ENCODE measurements at regions not wholly inside any gene's neighbourhood (a gene's known extent, or its start where the extent isn't known, plus 50 kb on each side); places are given as distances from the start of the nearest gene placed in this dataset.

- no peak overlapping the region for H3K4me3 ChIP-seq
- no peak for TF ChIP-seq CTCF (IDR thresholded peaks at IDR 0.05)
- H3K36me3 ChIP-seq = no peaks in the 10 kb centered on the region
- H3K9ac ChIP-seq (ENCODE audit: low read depth in 2 of 2, low read length in 2 of 2) = no peak overlapping the region
- no peak overlapping the region for H3K27ac ChIP-seq
- DNase-seq = no peak
- intact Hi-C loops (cut with DNase I) = no loop called here
- no peaks in the 10 kb centered on the region for H3K4me1 ChIP-seq
- H3K9me3 ChIP-seq = no peaks in the 10 kb centered on the region
- no peaks in the 10 kb centered on the region for H3K27me3 ChIP-seq
These were observed 309.7 kb downstream of the NSG2 start for GRCh38 chr5:174355208-174355612.

DNA sequence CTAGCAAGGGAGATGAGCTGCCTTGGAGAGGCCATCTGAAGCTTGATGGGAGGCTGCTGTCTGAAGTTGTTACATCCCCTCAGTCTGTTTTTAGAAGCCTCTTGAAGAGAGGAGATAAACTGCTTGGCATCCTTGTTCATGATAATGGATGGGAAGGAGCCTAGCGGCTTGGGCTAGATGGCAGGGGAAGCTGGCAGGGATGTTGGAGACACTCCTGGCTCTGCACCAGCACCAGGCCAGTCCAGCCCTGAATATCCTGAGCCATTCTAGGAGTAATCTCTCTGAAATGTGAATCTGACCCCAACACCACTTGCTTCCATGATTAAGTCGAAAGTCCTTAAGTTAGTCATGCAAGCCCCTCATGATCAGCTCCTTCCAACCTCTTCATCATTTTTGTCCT is 310.5 kb downstream of the NSG2 start:
- H3K4me3 ChIP-seq = no peak overlapping the region
- DNase-seq = no peak
- H3K27ac ChIP-seq = no peak overlapping the region
- no peak for TF ChIP-seq CTCF (IDR thresholded peaks at IDR 0.05)
- H3K36me3 ChIP-seq = no peaks in the 10 kb centered on the region
- no peak overlapping the region for H3K9ac ChIP-seq (ENCODE audit: low read depth in 2 of 2, low read length in 2 of 2)
- H3K4me1 ChIP-seq = no peaks in the 10 kb centered on the region
- no peaks in the 10 kb centered on the region for H3K9me3 ChIP-seq
- no peaks in the 10 kb centered on the region for H3K27me3 ChIP-seq
- intact Hi-C loops (cut with DNase I) = no loop called here

DNA sequence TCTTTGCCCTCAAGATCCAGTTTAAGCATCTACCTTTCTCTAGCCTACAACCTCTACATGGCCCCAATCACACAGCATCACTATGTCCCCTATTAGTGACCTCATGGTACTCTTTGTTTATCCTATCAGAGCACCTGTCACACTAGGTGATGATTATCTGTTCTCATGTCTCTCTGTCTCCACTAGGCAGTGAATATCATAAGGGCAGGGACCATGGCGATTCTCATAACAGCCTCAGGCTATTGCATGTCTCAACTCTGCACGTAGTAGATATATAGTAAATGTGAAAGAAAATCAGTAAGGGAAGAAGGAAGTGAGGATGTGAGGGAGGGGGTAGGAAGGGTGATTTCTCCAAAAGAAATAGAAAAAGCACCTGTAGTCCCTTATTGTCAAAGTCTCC is 311.0 kb downstream of the NSG2 start:
- TF ChIP-seq CTCF (IDR thresholded peaks at IDR 0.05) = no peak
- no peaks in the 10 kb centered on the region for H3K27me3 ChIP-seq
- H3K9me3 ChIP-seq = no peaks in the 10 kb centered on the region
- H3K9ac ChIP-seq (ENCODE audit: low read depth in 2 of 2, low read length in 2 of 2) = no peak overlapping the region
- H3K27ac ChIP-seq = no peak overlapping the region
- no peaks in the 10 kb centered on the region for H3K36me3 ChIP-seq
- DNase-seq = no peak
- no peaks in the 10 kb centered on the region for H3K4me1 ChIP-seq
- H3K4me3 ChIP-seq = no peak overlapping the region
- intact Hi-C loops (cut with DNase I) = no loop called here

DNA sequence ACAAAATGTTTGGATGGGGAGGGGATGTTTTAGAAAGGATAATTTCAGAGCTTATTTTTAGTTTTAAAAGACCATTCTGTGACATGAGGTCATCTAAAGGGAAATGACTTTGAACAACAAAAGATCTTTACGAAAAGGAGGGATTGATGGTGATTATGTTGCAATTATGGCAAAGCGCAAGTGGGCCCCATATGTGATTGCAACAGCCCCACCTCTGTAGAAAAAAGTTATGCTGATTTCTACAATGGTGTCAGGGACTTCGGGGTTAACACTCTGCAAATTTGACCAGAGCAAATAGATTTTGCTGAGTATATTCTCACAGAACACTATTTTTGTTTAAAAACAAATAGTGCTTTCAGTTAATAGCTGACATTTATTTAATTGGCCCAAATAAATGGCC is 312.8 kb downstream of the NSG2 start:
- Histone ChIP-seq H3K9ac (ENCODE audit: low read depth in 2 of 2, low read length in 2 of 2) (no peak overlapping the region), H3K36me3 (no peaks in the 10 kb centered on the region), H3K4me3 (no peak overlapping the region), H3K27me3 (no peaks in the 10 kb centered on the region), H3K9me3 (no peaks in the 10 kb centered on the region), H3K4me1 (no peaks in the 10 kb centered on the region), H3K27ac (no peak overlapping the region)
- intact Hi-C loops (cut with DNase I) = no loop called here
- DNase-seq = no peak
- TF ChIP-seq CTCF (IDR thresholded peaks at IDR 0.05) = no peak

DNA sequence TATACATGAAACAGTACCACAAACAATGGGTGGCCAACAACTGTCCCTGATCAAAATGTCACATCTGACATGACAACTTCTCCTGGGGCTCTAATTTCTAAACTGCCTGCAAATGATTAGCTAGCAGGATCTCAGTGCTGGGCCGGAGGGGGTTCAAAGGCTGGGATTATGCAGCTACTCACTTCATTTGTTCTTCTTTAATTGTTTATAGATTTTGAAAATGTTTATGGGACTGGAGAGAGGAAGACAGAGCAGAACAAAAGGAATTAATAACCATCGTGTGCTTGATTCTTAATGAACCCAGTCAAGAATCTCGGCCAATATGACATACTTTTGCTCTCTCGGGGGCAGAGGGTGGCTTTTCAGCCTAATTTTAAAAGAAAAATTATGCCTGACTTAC is 313.6 kb downstream of the NSG2 start:
- no peak for DNase-seq
- H3K9ac ChIP-seq (ENCODE audit: low read depth in 2 of 2, low read length in 2 of 2) = no peak overlapping the region
- H3K27me3 ChIP-seq = no peaks in the 10 kb centered on the region
- no peaks in the 10 kb centered on the region for H3K36me3 ChIP-seq
- H3K4me3 ChIP-seq = no peak overlapping the region
- no peaks in the 10 kb centered on the region for H3K4me1 ChIP-seq
- no peaks in the 10 kb centered on the region for H3K9me3 ChIP-seq
- intact Hi-C loops (cut with DNase I) = no loop called here
- TF ChIP-seq CTCF (IDR thresholded peaks at IDR 0.05) = no peak
- no peak overlapping the region for H3K27ac ChIP-seq

GRCh38 chr5:174362514-174362913 is 317.0 kb downstream of the NSG2 start:
- DNase-seq = no peak
- Histone ChIP-seq H3K9me3 (no peaks in the 10 kb centered on the region), H3K9ac (ENCODE audit: low read depth in 2 of 2, low read length in 2 of 2) (no peak overlapping the region), H3K4me1 (no peaks in the 10 kb centered on the region), H3K36me3 (no peaks in the 10 kb centered on the region), H3K27ac (no peak overlapping the region), H3K27me3 (no peaks in the 10 kb centered on the region), H3K4me3 (no peak overlapping the region)
- TF ChIP-seq CTCF (IDR thresholded peaks at IDR 0.05) = no peak
- intact Hi-C loops (cut with DNase I) = no loop called here
